GM12892 (cell line): ENCODE measurements at regions not wholly inside any gene's neighbourhood (a gene's known extent, or its start where the extent isn't known, plus 50 kb on each side); places are given as distances from the start of the nearest gene placed in this dataset.
"Not testable (repeated sequence)": the region's sequence is repeated elsewhere in the genome, so short reads cannot be mapped to it uniquely, and the experiment has no call there.

ENCODE experiments used
- POLR2A ChIP-seq: IDR thresholded peaks from 2 replicates; pipeline ENCODE4 v1.6.1; 2011; ENCODE audit warnings: low read depth, low read length, control low read depth
- POLR2AphosphoS5 ChIP-seq: IDR thresholded peaks from 2 replicates; pipeline ENCODE4 v1.6.1; 2011; ENCODE audit warnings: low read depth, low read length, control low read depth
- TAF1 ChIP-seq: IDR thresholded peaks from 2 replicates; pipeline ENCODE4 v1.6.1; 2011; ENCODE audit warnings: low read depth, mild to moderate bottlenecking, control low read depth, low read length, borderline replicate concordance

- TF ChIP-seq POLR2A, TAF1, POLR2AphosphoS5: not testable (repeated sequence)
Measured at GRCh38 chrX:92280347-92280746, 501.2 kb downstream of the PCDH11X start.
